ENCODE measurements at regions not wholly inside any gene's neighbourhood (a gene's known extent, or its start where the extent isn't known, plus 50 kb on each side); places are given as distances from the start of the nearest gene placed in this dataset.

GRCh38 chr3:105051111-105051510, 315.6 kb upstream of the ALCAM start:
- TF ChIP-seq HDGF (IDR thresholded peaks at IDR 0.05; ENCODE audit: borderline replicate concordance) (no peak), SP1 (IDR thresholded peaks at IDR 0.05) (no peak), FOXK2 (IDR thresholded peaks at IDR 0.05) (no peak), PKNOX1 (IDR thresholded peaks at IDR 0.05) (no peak), BHLHE40 (IDR thresholded peaks at IDR 0.05; ENCODE audit: borderline replicate concordance) (no peak), FOXM1 (IDR thresholded peaks at IDR 0.05; ENCODE audit: borderline replicate concordance) (no peak), LEF1 (IDR thresholded peaks at IDR 0.05; ENCODE audit: borderline replicate concordance) (no peak), FOXA1 (IDR thresholded peaks at IDR 0.05) (no peak), ELF4 (IDR thresholded peaks at IDR 0.05) (no peak), SUZ12 (IDR thresholded peaks at IDR 0.05) (no peak), NFRKB (IDR thresholded peaks at IDR 0.05) (no peak), TARDBP (IDR thresholded peaks at IDR 0.05) (no peak), CTBP1 (IDR thresholded peaks at IDR 0.05; ENCODE audit: borderline replicate concordance) (no peak)
- POLR2A ChIA-PET: interaction anchor here (0.7 kb wide), 1 partner anchor 1163 kb away, joined by 3 read pairs; no protein-coding TSS in a partner anchor
- no peak for DNase-seq (ENCODE audit: extremely low spot score)
- CTCF ChIA-PET: no interaction called here

GRCh38 chr3:105051972-105052371, 314.7 kb upstream of the ALCAM start:
- ChIA-PET CTCF (no interaction called here), POLR2A (no interaction called here)
- DNase-seq (ENCODE audit: extremely low spot score): no peak
- TF ChIP-seq CTBP1 (IDR thresholded peaks at IDR 0.05; ENCODE audit: borderline replicate concordance): no peak
- TF ChIP-seq ELF4 (IDR thresholded peaks at IDR 0.05): no peak
- no peak for TF ChIP-seq ZNF384 (IDR thresholded peaks at IDR 0.05)

GRCh38 chr3:105062853-105063252, 303.9 kb upstream of the ALCAM start:
- DNase-seq (ENCODE audit: extremely low spot score): no peak
- TF ChIP-seq CTBP1 (IDR thresholded peaks at IDR 0.05; ENCODE audit: borderline replicate concordance): no peak
- ChIA-PET CTCF (no interaction called here), POLR2A (no interaction called here)

GRCh38 chr3:105065895-105066839, 300.5 kb upstream of the ALCAM start:
- ChIA-PET POLR2A (no interaction called here), CTCF (no interaction called here)
- TF ChIP-seq SP1 (IDR thresholded peaks at IDR 0.05) (no peak), BHLHE40 (IDR thresholded peaks at IDR 0.05; ENCODE audit: borderline replicate concordance) (no peak), HDGF (IDR thresholded peaks at IDR 0.05; ENCODE audit: borderline replicate concordance) (no peak), TARDBP (IDR thresholded peaks at IDR 0.05) (no peak), ELF4 (IDR thresholded peaks at IDR 0.05) (no peak), LEF1 (IDR thresholded peaks at IDR 0.05; ENCODE audit: borderline replicate concordance) (no peak), NFRKB (IDR thresholded peaks at IDR 0.05) (no peak), PKNOX1 (IDR thresholded peaks at IDR 0.05) (no peak), ZNF384 (IDR thresholded peaks at IDR 0.05) (no peak), FOXK2 (IDR thresholded peaks at IDR 0.05) (no peak), ARNT (IDR thresholded peaks at IDR 0.05) (no peak), L3MBTL2 (conservative IDR thresholded peaks at IDR 0.05) (no peak), SUZ12 (IDR thresholded peaks at IDR 0.05) (no peak), CTBP1 (IDR thresholded peaks at IDR 0.05; ENCODE audit: borderline replicate concordance) (no peak), FOXA1 (IDR thresholded peaks at IDR 0.05) (no peak), FOXM1 (IDR thresholded peaks at IDR 0.05; ENCODE audit: borderline replicate concordance) (no peak)
- no peak for DNase-seq (ENCODE audit: extremely low spot score)

- no peak for DNase-seq (ENCODE audit: extremely low spot score)
- TF ChIP-seq LEF1 (IDR thresholded peaks at IDR 0.05; ENCODE audit: borderline replicate concordance) (no peak), L3MBTL2 (conservative IDR thresholded peaks at IDR 0.05) (no peak), CTBP1 (IDR thresholded peaks at IDR 0.05; ENCODE audit: borderline replicate concordance) (no peak), SUZ12 (IDR thresholded peaks at IDR 0.05) (no peak), HDGF (IDR thresholded peaks at IDR 0.05; ENCODE audit: borderline replicate concordance) (no peak), FOXK2 (IDR thresholded peaks at IDR 0.05) (no peak), ZNF384 (IDR thresholded peaks at IDR 0.05) (no peak), ELF4 (IDR thresholded peaks at IDR 0.05) (no peak), FOXA1 (IDR thresholded peaks at IDR 0.05) (no peak)
- CTCF ChIA-PET: no interaction called here
- POLR2A ChIA-PET: no interaction called here
Measured at GRCh38 chr3:105067361-105067760, 299.3 kb upstream of the ALCAM start.

GRCh38 chr3:105077060-105077822, 289.5 kb upstream of the ALCAM start:
- no peak for TF ChIP-seq ELF4 (IDR thresholded peaks at IDR 0.05)
- no peak for TF ChIP-seq TARDBP (IDR thresholded peaks at IDR 0.05)
- TF ChIP-seq LEF1 (IDR thresholded peaks at IDR 0.05; ENCODE audit: borderline replicate concordance): no peak
- TF ChIP-seq FOXA1 (IDR thresholded peaks at IDR 0.05): no peak
- no peak for TF ChIP-seq SP1 (IDR thresholded peaks at IDR 0.05)
- TF ChIP-seq FOXM1 (IDR thresholded peaks at IDR 0.05; ENCODE audit: borderline replicate concordance): no peak
- no peak for TF ChIP-seq HDGF (IDR thresholded peaks at IDR 0.05; ENCODE audit: borderline replicate concordance)
- POLR2A ChIA-PET: no interaction called here
- CTCF ChIA-PET: no interaction called here
- DNase-seq (ENCODE audit: extremely low spot score): no peak

Measured in HEK293T (cell line).